Activated CD8-positive, alpha-beta T cell treated with anti-CD3 and anti-CD28 coated beads for 36 hours (primary cell): ENCODE measurements at regions not wholly inside any gene's neighbourhood (a gene's known extent, or its start where the extent isn't known, plus 50 kb on each side); places are given as distances from the start of the nearest gene placed in this dataset.

Experiments
- ATAC-seq: fragments of 200-7000 bp; cut with Tn5 transposase; one replicate; pipeline ENCODE4 v1.10.0; 2021; ENCODE audit warnings: mild to moderate bottlenecking, moderate library complexity
- CTCF ChIA-PET: fragments of 350-600 bp; sonication (Branson Sonifier 250); formaldehyde crosslinking; loops from one replicate; lab custom pipeline; 2021; ENCODE audit warnings: antibody characterized with exemption; lab: Charles Lee
- POLR2A ChIA-PET: fragments of 350-600 bp; sonication (Branson Sonifier 250); formaldehyde crosslinking; loops from one replicate; lab custom pipeline; 2021; ENCODE audit warnings: antibody characterized with exemption; lab: Charles Lee
- DNase-seq: peaks from one replicate; pipeline ENCODE4 v3.0.0-alpha.2; 2020
- H3K27ac Mint-ChIP-seq: one replicate; pipeline ENCODE4 v1.8.0; 2021; ENCODE audit warnings: mild to moderate bottlenecking, mixed read lengths
- H3K27me3 Mint-ChIP-seq: one replicate; pipeline ENCODE4 v1.8.0; 2021; ENCODE audit warnings: mixed read lengths
- H3K36me3 Mint-ChIP-seq: one replicate; pipeline ENCODE4 v1.8.0; 2021; ENCODE audit warnings: low read depth, mixed read lengths
- H3K4me1 Mint-ChIP-seq: one replicate; pipeline ENCODE4 v1.8.0; 2021; ENCODE audit warnings: low read depth, mixed read lengths
- H3K4me3 Mint-ChIP-seq: one replicate; pipeline ENCODE4 v1.8.0; 2021; ENCODE audit warnings: mild to moderate bottlenecking, moderate library complexity, mixed read lengths
- H3K9me3 Mint-ChIP-seq: one replicate; pipeline ENCODE4 v1.8.0; 2021; ENCODE audit warnings: mixed read lengths
- CTCF ChIP-seq: fragments of 200-600 bp; IDR thresholded peaks from one replicate; pipeline ENCODE4 v1.8.0; 2022; ENCODE audit warnings: antibody characterized with exemption, mild to moderate bottlenecking
- intact Hi-C: fragments of 100-400 bp; cut with micrococcal nuclease; formaldehyde crosslinking; loops from one replicate; pipeline ENCODE4 v1.10.0; 2022

- Mint-ChIP-seq H3K9me3 (no peaks in the 10 kb centered on the region), H3K27ac (no peak overlapping the region), H3K27me3 (no peaks in the 10 kb centered on the region), H3K36me3 (no peaks in the 10 kb centered on the region), H3K4me1 (no peaks in the 10 kb centered on the region), H3K4me3 (no peak overlapping the region)
- ATAC-seq (no peak), DNase-seq (no peak)
- ChIA-PET CTCF (no interaction called here), POLR2A (no interaction called here)
- intact Hi-C loops = no loop called here
- no peak for TF ChIP-seq CTCF
These were observed 284.5 kb downstream of the GASK1B start for GRCh38 chr4:157888281-157888680.

- H3K4me3 Mint-ChIP-seq = no peak overlapping the region
- no peaks in the 10 kb centered on the region for H3K27me3 Mint-ChIP-seq
- TF ChIP-seq CTCF = no peak
- H3K9me3 Mint-ChIP-seq = no peaks in the 10 kb centered on the region
- POLR2A ChIA-PET = no interaction called here
- ATAC-seq (no peak), DNase-seq (no peak)
- no peaks in the 10 kb centered on the region for H3K4me1 Mint-ChIP-seq
- intact Hi-C loops = no loop called here
- no peak overlapping the region for H3K27ac Mint-ChIP-seq
- H3K36me3 Mint-ChIP-seq = no peaks in the 10 kb centered on the region
- CTCF ChIA-PET = no interaction called here
These were observed 285.5 kb downstream of the GASK1B start for GRCh38 chr4:157887316-157887715.

- intact Hi-C loops = no loop called here
- no peaks in the 10 kb centered on the region for H3K4me1 Mint-ChIP-seq
These were observed 286.2 kb downstream of the GASK1B start for GRCh38 chr4:157886645-157887044.

GRCh38 chr4:157885811-157886210, 287.0 kb downstream of the GASK1B start:
- Mint-ChIP-seq H3K27me3 (no peaks in the 10 kb centered on the region), H3K36me3 (no peaks in the 10 kb centered on the region), H3K4me3 (no peak overlapping the region), H3K4me1 (no peaks in the 10 kb centered on the region), H3K27ac (no peak overlapping the region), H3K9me3 (no peaks in the 10 kb centered on the region)
- ATAC-seq (no peak), DNase-seq (no peak)
- intact Hi-C loops = no loop called here
- ChIA-PET POLR2A (no interaction called here), CTCF (no interaction called here)
- no peak for TF ChIP-seq CTCF

More at GRCh38 chr4:157886645-157887044, 286.2 kb downstream of the GASK1B start:
- POLR2A ChIA-PET = no interaction called here
- Mint-ChIP-seq H3K4me3 (no peak overlapping the region), H3K27ac (no peak overlapping the region), H3K36me3 (no peaks in the 10 kb centered on the region), H3K9me3 (no peaks in the 10 kb centered on the region), H3K27me3 (no peaks in the 10 kb centered on the region)
- CTCF ChIA-PET = no interaction called here
- DNase-seq (no peak), ATAC-seq (no peak)
- TF ChIP-seq CTCF = no peak

GRCh38 chr4:157882901-157883300, 289.9 kb downstream of the GASK1B start:
- Mint-ChIP-seq H3K4me3 (no peak overlapping the region), H3K27ac (no peak overlapping the region), H3K9me3 (no peaks in the 10 kb centered on the region), H3K36me3 (no peaks in the 10 kb centered on the region), H3K27me3 (no peaks in the 10 kb centered on the region), H3K4me1 (no peaks in the 10 kb centered on the region)
- no peak for DNase-seq
- ChIA-PET POLR2A (no interaction called here), CTCF (no interaction called here)
- no peak for ATAC-seq
- intact Hi-C loops = no loop called here
- no peak for TF ChIP-seq CTCF
